GM19372 (cell line): ENCODE measurements at regions not wholly inside any gene's neighbourhood (a gene's known extent, or its start where the extent isn't known, plus 50 kb on each side); places are given as distances from the start of the nearest gene placed in this dataset.

ENCODE experiments used
- ATAC-seq: cut with Tn5 transposase; IDR thresholded peaks from one replicate; pipeline ENCODE4 v1.9.1; 2021; ENCODE audit warnings: mild to moderate bottlenecking, low read depth, moderate library complexity; ENCODE audit not compliant: unreplicated experiment

DNA sequence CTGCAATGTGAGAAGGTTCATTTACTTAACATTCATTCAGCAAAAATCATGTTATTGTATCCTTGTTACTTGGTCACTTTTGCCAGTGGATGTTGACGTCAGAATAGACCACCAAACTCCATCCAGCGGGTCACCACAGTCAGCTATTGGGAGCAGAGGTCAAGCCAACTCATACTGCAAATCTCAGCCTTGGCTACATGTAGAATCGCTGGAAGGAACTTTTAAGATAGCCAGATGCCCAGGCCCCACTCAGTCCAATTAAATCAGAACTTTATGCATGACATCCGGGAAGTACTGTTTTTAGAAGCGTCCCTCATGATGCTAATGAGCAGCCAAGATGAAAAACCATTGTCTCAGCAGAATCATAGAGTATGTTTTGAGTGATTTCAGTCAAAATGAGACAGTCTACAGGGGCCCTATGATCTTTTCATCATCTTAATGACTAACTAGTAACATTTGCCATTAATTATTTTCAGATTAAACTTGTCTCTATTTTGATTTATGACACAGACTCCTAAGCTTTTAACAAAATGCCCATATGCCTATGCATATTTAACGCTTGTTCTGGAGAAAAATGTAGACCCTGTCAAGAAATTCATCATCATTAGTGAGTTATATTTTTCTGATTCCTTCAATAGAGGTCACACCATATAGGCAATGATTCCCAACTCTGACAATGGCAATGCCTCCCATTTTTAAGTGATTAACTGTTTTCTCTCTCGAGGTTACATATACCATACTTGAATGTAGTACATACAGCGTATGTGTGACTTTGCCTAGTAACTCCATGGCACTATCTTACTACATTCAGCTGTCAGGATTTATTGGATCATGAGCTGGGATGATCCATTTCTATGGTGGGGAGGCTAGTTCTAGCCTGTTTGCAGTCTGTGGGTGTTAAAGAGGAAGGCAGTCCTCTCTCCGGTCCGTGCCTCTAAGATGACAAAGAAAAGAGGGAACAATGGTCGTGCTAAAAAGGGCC, 63.7 kb upstream of the CCBE1 start:
- no peak for ATAC-seq

DNA sequence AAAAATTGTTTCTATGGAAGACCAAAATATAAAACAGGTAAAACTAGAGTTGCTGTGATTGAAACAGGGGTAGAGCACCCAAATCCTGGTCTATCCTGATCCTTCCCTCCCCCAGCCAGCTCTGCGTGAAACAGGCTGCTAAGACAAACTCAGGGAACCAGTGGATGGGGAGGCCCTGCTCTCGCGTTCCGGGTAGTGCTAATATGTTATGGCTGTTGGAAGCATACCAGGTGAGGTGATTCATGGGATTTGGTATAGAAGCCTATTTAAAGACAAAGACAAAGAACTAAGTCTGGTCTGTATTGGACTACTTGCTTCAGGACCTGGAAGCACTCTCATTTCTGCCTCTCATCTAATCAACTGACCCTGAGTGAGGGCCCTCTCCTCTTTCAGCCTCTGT, 63.0 kb upstream of the CCBE1 start:
- no peak for ATAC-seq

DNA sequence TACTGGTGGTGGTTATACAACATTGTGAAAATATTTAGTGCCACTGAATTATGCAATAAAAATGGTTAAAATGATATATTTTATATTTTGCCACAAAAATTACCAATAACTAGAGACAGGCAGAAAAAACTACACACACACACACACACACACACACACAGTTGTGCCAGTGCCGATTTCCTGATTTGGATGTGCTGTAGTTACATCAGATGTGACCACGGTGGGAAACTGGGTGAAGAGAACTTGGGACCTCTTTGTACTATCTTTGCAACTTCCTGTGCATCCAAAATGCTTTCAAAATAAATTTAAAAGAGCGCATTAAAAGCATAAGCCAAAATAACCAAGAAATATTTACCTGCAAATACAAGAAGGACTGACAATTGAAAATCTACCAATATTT, 61.6 kb upstream of the CCBE1 start:
- no peak for ATAC-seq

DNA sequence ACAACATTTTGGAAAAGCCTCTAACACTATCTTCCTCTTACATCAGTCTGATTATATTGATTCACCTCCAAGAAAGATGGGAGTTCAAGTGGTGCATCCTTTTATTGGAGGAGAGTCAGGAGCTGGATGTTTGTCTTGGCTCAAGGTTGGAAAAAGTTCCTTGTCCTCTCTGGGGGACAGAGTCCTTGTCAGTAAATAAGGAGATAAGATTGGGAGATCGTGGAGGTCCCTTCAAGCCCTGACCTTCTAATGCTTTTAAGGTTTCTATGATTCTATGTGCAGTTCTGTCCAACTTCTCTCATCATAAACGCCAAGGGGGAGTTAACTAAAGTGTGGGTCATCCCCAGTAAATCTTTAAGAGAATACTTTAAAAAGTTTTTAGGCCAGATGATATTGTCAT, 60.9 kb upstream of the CCBE1 start:
- ATAC-seq = no peak

DNA sequence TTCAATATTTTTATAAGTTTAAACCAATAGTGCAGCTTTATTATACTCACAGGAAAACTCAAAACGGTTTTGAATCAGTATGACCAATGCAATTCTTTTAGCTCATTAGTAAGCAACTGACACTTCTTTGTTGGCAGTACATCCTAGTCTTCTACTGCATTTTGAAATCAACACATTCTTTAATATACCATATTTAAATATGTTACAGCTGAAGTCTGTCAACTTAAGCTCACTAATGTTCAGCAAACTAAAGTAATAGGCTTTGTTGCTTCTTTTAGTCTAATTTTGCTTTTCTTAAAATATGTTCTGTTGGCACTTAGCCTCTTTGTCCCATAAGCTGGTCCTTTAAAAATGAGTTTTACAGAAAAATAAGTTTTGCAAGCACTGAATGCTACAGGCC, 55.4 kb upstream of the CCBE1 start:
- no peak for ATAC-seq

DNA sequence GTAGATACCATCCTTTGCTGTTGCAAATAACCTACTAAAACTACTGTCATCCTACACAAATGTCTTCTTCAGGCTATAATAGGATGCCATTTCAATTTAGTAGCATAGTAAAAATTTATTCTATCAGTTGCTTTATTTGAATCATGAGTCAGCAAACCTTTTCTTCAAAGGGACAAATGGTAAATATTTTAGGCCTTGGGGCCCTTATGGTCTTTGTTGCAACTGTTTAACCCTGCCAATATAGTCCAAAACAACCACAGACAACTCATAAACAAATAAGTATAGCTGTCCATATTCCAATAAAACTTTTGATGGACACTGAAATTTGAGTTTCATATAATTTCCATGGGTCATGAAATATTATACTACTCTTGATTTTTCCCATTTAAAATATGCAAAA, 54.0 kb upstream of the CCBE1 start:
- ATAC-seq = no peak

DNA sequence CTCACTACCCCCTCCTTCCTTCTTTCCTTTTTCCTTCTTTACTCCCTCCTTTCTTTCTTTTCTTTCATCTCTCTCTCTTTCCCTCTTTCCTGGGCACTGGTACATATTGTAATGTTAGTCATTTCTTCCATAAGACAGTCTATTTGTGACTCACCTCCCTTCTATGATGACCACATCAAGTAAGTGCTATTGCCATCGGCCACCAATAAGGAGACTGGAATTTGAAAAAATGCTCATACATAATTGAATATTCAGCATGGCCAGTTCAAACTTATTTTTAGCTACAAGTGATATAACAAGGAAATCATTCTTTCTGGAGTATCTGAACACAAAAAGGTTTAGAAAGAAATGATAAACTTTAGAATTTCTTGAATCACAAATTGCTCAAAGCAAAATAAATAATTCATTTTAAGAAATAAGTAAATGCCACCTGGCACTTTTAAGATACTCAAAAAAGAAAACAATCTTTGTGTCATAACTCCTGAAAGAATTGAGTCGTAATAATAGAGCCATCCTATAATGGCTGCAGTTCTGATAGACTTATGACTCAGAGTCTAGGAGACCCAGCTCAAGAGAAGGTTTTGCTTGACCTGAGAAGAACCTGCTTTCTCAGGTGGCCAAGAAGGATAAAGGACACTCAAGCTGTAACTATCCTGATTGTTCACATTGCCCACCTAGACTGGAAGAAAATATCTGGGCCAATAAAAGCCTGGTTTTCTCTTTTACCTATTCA, 51.6 kb upstream of the CCBE1 start:
- ATAC-seq = no peak
